Neural cell (in vitro differentiated cells): ENCODE measurements at regions not wholly inside any gene's neighbourhood (a gene's known extent, or its start where the extent isn't known, plus 50 kb on each side); places are given as distances from the start of the nearest gene placed in this dataset.

Experiments
- CTCF ChIP-seq: fragments of 450-650 bp; IDR thresholded peaks from 2 replicates; pipeline ENCODE4 v1.5.1; 2014; ENCODE audit warnings: antibody characterized with exemption, mild to moderate bottlenecking, moderate library complexity; ENCODE audit not compliant: poor library complexity, severe bottlenecking
- TAF1 ChIP-seq: IDR thresholded peaks from 2 replicates; pipeline ENCODE4 v1.6.1; 2012; ENCODE audit warnings: low read depth

- TF ChIP-seq CTCF (no peak), TAF1 (no peak)
Measured at GRCh38 chr18:40687399-40687798, 1267.6 kb upstream of the PIK3C3 start.
